ENCODE measurements at regions not wholly inside any gene's neighbourhood (a gene's known extent, or its start where the extent isn't known, plus 50 kb on each side); places are given as distances from the start of the nearest gene placed in this dataset.

DNA sequence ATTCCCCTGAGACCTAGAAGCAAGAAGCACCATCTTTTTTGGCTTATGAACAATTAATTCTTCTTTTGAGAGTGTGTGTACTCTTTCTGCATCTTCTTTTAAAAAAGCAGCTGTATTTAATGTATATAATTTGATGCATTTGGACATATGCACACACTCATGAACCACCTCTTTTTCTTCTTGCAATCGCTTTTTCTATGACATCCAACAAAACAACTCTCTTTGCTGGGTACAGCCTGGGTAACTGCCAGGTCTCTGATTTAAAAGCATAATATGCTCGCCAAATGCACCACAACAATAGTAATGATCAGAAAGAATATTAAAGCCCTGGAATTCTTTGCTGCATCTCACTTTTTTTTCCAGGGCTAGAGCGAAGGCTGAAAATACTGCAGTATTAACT, 97.3 kb downstream of the HAPSTR1 start:
- no peaks in the 10 kb centered on the region for H3K36me3 ChIP-seq (ENCODE audit: control insufficient read depth, insufficient read depth, low read length, severe bottlenecking)
- no peaks in the 10 kb centered on the region for H3K9me3 ChIP-seq (ENCODE audit: control insufficient read depth, low read length)
- H3K9ac ChIP-seq (ENCODE audit: low read length) = no peak overlapping the region
- H3K4me3 ChIP-seq (ENCODE audit: low read length) = no peak overlapping the region
- no peaks in the 10 kb centered on the region for H3K4me1 ChIP-seq (ENCODE audit: control insufficient read depth, insufficient read depth, low read length)
- no peak for DNase-seq (ENCODE audit: low read depth)
- H3K27me3 ChIP-seq (replicated peaks; ENCODE audit: control insufficient read depth, insufficient read depth, low read length) = peaks cover 13% of the 10 kb centered on the region

DNA sequence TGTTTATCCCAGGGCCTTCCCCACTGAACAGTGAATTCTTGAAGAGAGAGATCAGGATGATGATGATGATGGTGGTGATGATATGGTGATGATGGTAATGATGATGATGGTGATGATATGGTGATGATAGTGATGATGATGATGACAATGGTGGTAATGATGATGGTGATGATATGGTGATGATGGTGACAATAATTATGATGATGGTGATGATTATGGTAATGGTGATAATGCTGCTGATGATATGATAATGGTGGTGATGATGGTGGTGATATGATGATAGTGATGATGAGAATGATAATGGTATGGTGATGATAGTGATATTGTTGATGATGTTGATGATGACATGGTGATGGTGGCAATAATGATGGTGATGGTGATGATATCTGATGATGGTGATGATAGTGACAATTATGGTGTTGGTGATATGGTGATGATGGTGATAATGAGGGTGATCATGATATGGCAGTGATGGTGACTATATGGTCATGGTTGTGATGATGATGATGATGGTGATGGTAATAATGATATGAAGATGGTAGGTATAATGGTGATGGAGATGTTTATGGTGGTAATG, 99.9 kb downstream of the HAPSTR1 start:
- H3K4me1 ChIP-seq (ENCODE audit: control insufficient read depth, insufficient read depth, low read length) = no peaks in the 10 kb centered on the region
- H3K36me3 ChIP-seq (ENCODE audit: control insufficient read depth, insufficient read depth, low read length, severe bottlenecking) = no peaks in the 10 kb centered on the region
- no peak for DNase-seq (ENCODE audit: low read depth)
- no peaks in the 10 kb centered on the region for H3K9me3 ChIP-seq (ENCODE audit: control insufficient read depth, low read length)
- peaks cover 13% of the 10 kb centered on the region for H3K27me3 ChIP-seq (replicated peaks; ENCODE audit: control insufficient read depth, insufficient read depth, low read length)
- no peak overlapping the region for H3K9ac ChIP-seq (ENCODE audit: low read length)
- H3K4me3 ChIP-seq (ENCODE audit: low read length) = no peak overlapping the region

GRCh38 chr16:9192746-9193145, 101.3 kb downstream of the HAPSTR1 start:
- peaks cover 13% of the 10 kb centered on the region for H3K27me3 ChIP-seq (replicated peaks; ENCODE audit: control insufficient read depth, insufficient read depth, low read length)
- no peak overlapping the region for H3K9ac ChIP-seq (ENCODE audit: low read length)
- no peaks in the 10 kb centered on the region for H3K9me3 ChIP-seq (ENCODE audit: control insufficient read depth, low read length)
- H3K36me3 ChIP-seq (ENCODE audit: control insufficient read depth, insufficient read depth, low read length, severe bottlenecking) = no peaks in the 10 kb centered on the region
- DNase-seq (ENCODE audit: low read depth) = no peak
- no peaks in the 10 kb centered on the region for H3K4me1 ChIP-seq (ENCODE audit: control insufficient read depth, insufficient read depth, low read length)
- H3K4me3 ChIP-seq (ENCODE audit: low read length) = no peak overlapping the region

DNA sequence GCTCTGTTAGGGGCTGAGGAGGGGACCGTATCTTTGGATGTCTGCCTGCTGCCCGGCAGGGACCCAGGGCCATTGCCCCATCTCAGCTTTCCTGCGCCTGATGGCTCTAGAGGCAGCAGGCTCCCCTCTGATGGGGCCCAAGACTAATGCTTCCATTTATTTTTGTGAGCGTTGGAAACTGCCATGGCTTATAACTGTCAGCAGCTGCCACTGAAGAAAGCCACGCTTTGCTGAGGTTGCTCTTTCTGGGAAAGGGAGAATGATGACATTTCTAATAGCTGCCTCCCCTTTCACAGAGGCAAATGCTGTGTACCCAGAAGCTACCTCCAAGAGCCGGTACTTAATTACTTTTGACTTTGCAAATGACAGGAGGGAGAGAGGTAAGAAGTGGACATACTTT, 103.8 kb downstream of the HAPSTR1 start:
- H3K9ac ChIP-seq (ENCODE audit: low read length) = no peak overlapping the region
- DNase-seq (ENCODE audit: low read depth) = no peak
- peaks cover 13% of the 10 kb centered on the region for H3K27me3 ChIP-seq (replicated peaks; ENCODE audit: control insufficient read depth, insufficient read depth, low read length)
- H3K4me1 ChIP-seq (ENCODE audit: control insufficient read depth, insufficient read depth, low read length) = no peaks in the 10 kb centered on the region
- H3K9me3 ChIP-seq (ENCODE audit: control insufficient read depth, low read length) = peaks cover 2% of the 10 kb centered on the region
- H3K4me3 ChIP-seq (ENCODE audit: low read length) = no peak overlapping the region
- H3K36me3 ChIP-seq (ENCODE audit: control insufficient read depth, insufficient read depth, low read length, severe bottlenecking) = no peaks in the 10 kb centered on the region

- no peak for DNase-seq (ENCODE audit: low read depth)
- Histone ChIP-seq H3K4me3 (ENCODE audit: low read length) (no peak overlapping the region), H3K4me1 (ENCODE audit: control insufficient read depth, insufficient read depth, low read length) (no peaks in the 10 kb centered on the region), H3K9me3 (ENCODE audit: control insufficient read depth, low read length) (peaks cover 9% of the 10 kb centered on the region), H3K36me3 (ENCODE audit: control insufficient read depth, insufficient read depth, low read length, severe bottlenecking) (no peaks in the 10 kb centered on the region), H3K9ac (ENCODE audit: low read length) (no peak overlapping the region), H3K27me3 (replicated peaks; ENCODE audit: control insufficient read depth, insufficient read depth, low read length) (no peaks in the 10 kb centered on the region)
These were observed 106.7 kb downstream of the HAPSTR1 start for GRCh38 chr16:9197957-9198661.

DNA sequence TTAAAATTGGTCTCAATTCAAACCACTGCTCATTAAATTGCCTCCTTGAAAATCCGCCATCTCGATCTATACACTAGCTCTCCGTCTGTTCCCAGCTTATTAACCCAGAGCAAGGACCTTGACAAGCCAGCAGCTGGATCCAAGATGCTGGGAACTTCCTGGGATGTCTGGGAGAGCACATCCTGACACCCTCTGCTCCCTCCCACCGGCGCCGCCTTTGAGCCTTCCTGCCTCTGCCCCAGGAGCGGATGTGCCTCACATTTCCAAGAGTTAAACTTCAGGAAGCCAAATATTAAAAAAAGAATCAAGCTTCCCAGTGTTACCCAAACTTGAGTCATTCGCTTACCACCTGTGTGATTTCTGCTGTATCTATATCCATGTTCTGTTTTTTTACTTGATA, 107.9 kb downstream of the HAPSTR1 start:
- Histone ChIP-seq H3K4me1 (ENCODE audit: control insufficient read depth, insufficient read depth, low read length) (no peaks in the 10 kb centered on the region), H3K9me3 (ENCODE audit: control insufficient read depth, low read length) (peaks cover 9% of the 10 kb centered on the region), H3K9ac (ENCODE audit: low read length) (no peak overlapping the region), H3K36me3 (ENCODE audit: control insufficient read depth, insufficient read depth, low read length, severe bottlenecking) (no peaks in the 10 kb centered on the region), H3K27me3 (replicated peaks; ENCODE audit: control insufficient read depth, insufficient read depth, low read length) (no peaks in the 10 kb centered on the region), H3K4me3 (ENCODE audit: low read length) (no peak overlapping the region)
- no peak for DNase-seq (ENCODE audit: low read depth)

DNA sequence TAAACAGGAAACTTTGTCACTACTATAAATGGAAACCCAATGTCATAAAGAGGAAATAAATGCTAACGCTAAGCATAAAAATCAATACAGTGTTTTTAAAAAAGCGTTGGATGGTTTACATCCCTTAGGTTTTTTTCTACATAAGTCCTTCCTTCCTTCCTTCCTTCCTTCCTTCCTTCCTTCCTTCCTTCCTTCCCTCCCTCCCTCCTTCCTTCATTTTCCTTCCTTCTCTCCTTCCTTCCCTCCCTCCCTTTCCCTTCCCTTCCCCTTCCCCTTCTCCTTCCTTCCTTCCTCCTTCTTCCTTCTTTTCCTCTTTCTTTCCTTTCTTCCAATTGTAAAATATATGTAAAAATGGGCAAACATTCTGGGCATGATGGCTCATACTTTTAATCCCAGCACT, 108.3 kb downstream of the HAPSTR1 start:
- Histone ChIP-seq H3K27me3 (replicated peaks; ENCODE audit: control insufficient read depth, insufficient read depth, low read length) (no peaks in the 10 kb centered on the region), H3K4me1 (ENCODE audit: control insufficient read depth, insufficient read depth, low read length) (no peaks in the 10 kb centered on the region), H3K4me3 (ENCODE audit: low read length) (no peak overlapping the region), H3K9ac (ENCODE audit: low read length) (no peak overlapping the region), H3K9me3 (ENCODE audit: control insufficient read depth, low read length) (peaks cover 9% of the 10 kb centered on the region), H3K36me3 (ENCODE audit: control insufficient read depth, insufficient read depth, low read length, severe bottlenecking) (no peaks in the 10 kb centered on the region)
- DNase-seq (ENCODE audit: low read depth) = no peak

GRCh38 chr16:9203956-9204355, 112.5 kb downstream of the HAPSTR1 start:
- no peak overlapping the region for H3K9ac ChIP-seq (ENCODE audit: low read length)
- no peaks in the 10 kb centered on the region for H3K27me3 ChIP-seq (replicated peaks; ENCODE audit: control insufficient read depth, insufficient read depth, low read length)
- H3K36me3 ChIP-seq (ENCODE audit: control insufficient read depth, insufficient read depth, low read length, severe bottlenecking) = no peaks in the 10 kb centered on the region
- no peak for DNase-seq (ENCODE audit: low read depth)
- H3K9me3 ChIP-seq (ENCODE audit: control insufficient read depth, low read length) = peaks cover 9% of the 10 kb centered on the region
- H3K4me1 ChIP-seq (ENCODE audit: control insufficient read depth, insufficient read depth, low read length) = no peaks in the 10 kb centered on the region
- no peak overlapping the region for H3K4me3 ChIP-seq (ENCODE audit: low read length)

DNA sequence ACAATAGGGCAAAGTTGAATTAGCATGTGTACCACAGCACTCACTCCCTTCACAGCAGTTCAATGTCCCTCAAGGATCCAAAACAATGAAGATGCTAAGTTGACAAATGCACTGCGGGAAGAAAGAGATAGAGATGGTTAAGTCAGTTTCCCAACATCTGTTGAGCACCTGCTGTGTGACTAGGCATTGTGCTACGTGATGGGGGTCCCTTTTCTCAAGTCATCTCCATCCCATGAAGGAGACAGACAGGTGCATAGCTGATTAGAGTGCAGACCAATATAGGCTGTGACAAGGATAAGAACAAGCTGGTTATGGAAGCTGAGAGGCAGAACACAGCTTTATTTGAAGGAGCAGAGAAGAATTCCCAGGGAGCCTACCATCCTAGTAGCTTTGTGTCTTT, 114.2 kb downstream of the HAPSTR1 start:
- Histone ChIP-seq H3K9me3 (ENCODE audit: control insufficient read depth, low read length) (peaks cover 3% of the 10 kb centered on the region), H3K27me3 (replicated peaks; ENCODE audit: control insufficient read depth, insufficient read depth, low read length) (no peaks in the 10 kb centered on the region), H3K4me3 (ENCODE audit: low read length) (no peak overlapping the region), H3K36me3 (ENCODE audit: control insufficient read depth, insufficient read depth, low read length, severe bottlenecking) (no peaks in the 10 kb centered on the region), H3K4me1 (ENCODE audit: control insufficient read depth, insufficient read depth, low read length) (no peaks in the 10 kb centered on the region), H3K9ac (ENCODE audit: low read length) (no peak overlapping the region)
- no peak for DNase-seq (ENCODE audit: low read depth)

DNA sequence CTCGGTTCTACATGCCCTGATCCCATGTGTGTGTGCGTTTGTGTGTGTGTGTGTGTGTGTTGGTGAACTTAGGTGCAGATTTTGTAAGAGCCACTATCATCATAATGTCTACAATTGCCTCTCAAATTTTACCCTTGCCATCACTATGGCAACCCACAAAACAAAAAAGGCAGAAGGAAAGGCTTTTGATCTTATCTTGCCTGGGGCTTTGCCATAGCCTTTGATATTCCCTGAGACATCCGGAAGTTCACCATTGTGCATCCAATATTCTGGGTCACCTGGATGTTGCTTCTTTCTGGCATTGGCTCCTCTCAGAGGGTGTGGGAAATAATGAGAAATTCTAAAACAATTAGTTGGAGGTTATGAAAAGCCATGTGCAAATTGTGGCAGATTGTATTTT, 114.7 kb downstream of the HAPSTR1 start:
- Histone ChIP-seq H3K36me3 (ENCODE audit: control insufficient read depth, insufficient read depth, low read length, severe bottlenecking) (no peaks in the 10 kb centered on the region), H3K4me3 (ENCODE audit: low read length) (no peak overlapping the region), H3K4me1 (ENCODE audit: control insufficient read depth, insufficient read depth, low read length) (no peaks in the 10 kb centered on the region), H3K9me3 (ENCODE audit: control insufficient read depth, low read length) (no peaks in the 10 kb centered on the region), H3K9ac (ENCODE audit: low read length) (no peak overlapping the region), H3K27me3 (replicated peaks; ENCODE audit: control insufficient read depth, insufficient read depth, low read length) (no peaks in the 10 kb centered on the region)
- DNase-seq (ENCODE audit: low read depth) = no peak

- H3K36me3 ChIP-seq (ENCODE audit: control insufficient read depth, insufficient read depth, low read length, severe bottlenecking) = no peaks in the 10 kb centered on the region
- no peaks in the 10 kb centered on the region for H3K9me3 ChIP-seq (ENCODE audit: control insufficient read depth, low read length)
- no peak overlapping the region for H3K4me3 ChIP-seq (ENCODE audit: low read length)
- H3K4me1 ChIP-seq (ENCODE audit: control insufficient read depth, insufficient read depth, low read length) = no peaks in the 10 kb centered on the region
- DNase-seq (ENCODE audit: low read depth) = no peak
- no peak overlapping the region for H3K9ac ChIP-seq (ENCODE audit: low read length)
- peaks cover 9% of the 10 kb centered on the region for H3K27me3 ChIP-seq (replicated peaks; ENCODE audit: control insufficient read depth, insufficient read depth, low read length)
These were observed 121.2 kb downstream of the HAPSTR1 start for GRCh38 chr16:9212621-9213020.

GRCh38 chr16:9219813-9220212, 128.4 kb downstream of the HAPSTR1 start:
- Histone ChIP-seq H3K27me3 (replicated peaks; ENCODE audit: control insufficient read depth, insufficient read depth, low read length) (peaks cover 9% of the 10 kb centered on the region), H3K36me3 (ENCODE audit: control insufficient read depth, insufficient read depth, low read length, severe bottlenecking) (no peaks in the 10 kb centered on the region), H3K9me3 (ENCODE audit: control insufficient read depth, low read length) (peaks cover 8% of the 10 kb centered on the region), H3K9ac (ENCODE audit: low read length) (no peak overlapping the region), H3K4me3 (ENCODE audit: low read length) (no peak overlapping the region), H3K4me1 (ENCODE audit: control insufficient read depth, insufficient read depth, low read length) (no peaks in the 10 kb centered on the region)
- no peak for DNase-seq (ENCODE audit: low read depth)

Measured in adipocyte (in vitro differentiated cells).